IMR-90 (cell line): ENCODE measurements at regions not wholly inside any gene's neighbourhood (a gene's known extent, or its start where the extent isn't known, plus 50 kb on each side); places are given as distances from the start of the nearest gene placed in this dataset.

Experiments
- ATAC-seq: fragments of 200-7000 bp; cut with Tn5 transposase; 2 replicates; pipeline ENCODE4 v1.9.1; 2020; ENCODE audit warnings: low read depth, mild to moderate bottlenecking, moderate library complexity
- BruUV-seq: library from RNA; stranded (reverse); fragments of 400-500 nt; replicated peaks from 2 replicates; lab custom pipeline; 2021; lab: Mats Ljungman, UMichigan
- CTCF ChIA-PET: fragments of 300-600 bp; formaldehyde crosslinking; extraction: SDS; loops from one replicate; lab custom pipeline; 2021; ENCODE audit warnings: antibody characterized with exemption; lab: Yijun Ruan, JAX
- POLR2A ChIA-PET: fragments of 300-600 bp; sonication (Branson Sonifier 250); formaldehyde crosslinking; loops from one replicate; lab custom pipeline; 2022; ENCODE audit warnings: antibody characterized with exemption; ENCODE audit not compliant: unreplicated experiment; lab: Charles Lee
- DNase-seq: peaks from one replicate; pipeline ENCODE4 v3.0.0; 2013
- H2AFZ ChIP-seq: replicated peaks from 2 replicates; pipeline ENCODE3; 2013; ENCODE audit warnings: low read length, mild to moderate bottlenecking; ENCODE audit not compliant: poor library complexity
- H2AK5ac ChIP-seq: 2 replicates; pipeline ENCODE4 v1.6.1; 2013; ENCODE audit warnings: low read depth, low read length, inconsistent platforms
- H2AK9ac ChIP-seq: replicated peaks from 2 replicates; pipeline ENCODE3; 2013; ENCODE audit warnings: mild to moderate bottlenecking, low read depth, low read length, moderate library complexity; ENCODE audit not compliant: poor library complexity
- H2BK120ac ChIP-seq: 2 replicates; pipeline ENCODE4 v1.6.1; 2013; ENCODE audit warnings: low read depth, low read length, inconsistent platforms
- H2BK15ac ChIP-seq: 3 replicates; pipeline ENCODE4 v1.6.1; 2013; ENCODE audit warnings: low read depth, low read length, inconsistent platforms
- H2BK20ac ChIP-seq: 2 replicates; pipeline ENCODE4 v1.6.1; 2013; ENCODE audit warnings: low read depth, mild to moderate bottlenecking, inconsistent platforms, low read length, moderate library complexity
- H2BK5ac ChIP-seq: 2 replicates; pipeline ENCODE4 v1.6.1; 2013; ENCODE audit warnings: mild to moderate bottlenecking, low read depth, low read length, inconsistent platforms; ENCODE audit not compliant: poor library complexity, severe bottlenecking
- H3K14ac ChIP-seq: replicated peaks from 2 replicates; pipeline ENCODE4 v1.6.1; 2013; ENCODE audit warnings: low read depth, low read length, inconsistent platforms
- H3K18ac ChIP-seq: 2 replicates; pipeline ENCODE4 v1.6.1; 2013; ENCODE audit warnings: low read depth, low read length, control low read depth
- H3K23ac ChIP-seq: 2 replicates; pipeline ENCODE4 v1.6.1; 2013; ENCODE audit warnings: low read depth, low read length, inconsistent platforms
- H3K27ac ChIP-seq: 2 replicates; pipeline ENCODE4 v1.5.1; 2013; ENCODE audit warnings: mild to moderate bottlenecking, control low read depth, low read length; ENCODE audit not compliant: insufficient read depth
- H3K27me3 ChIP-seq: 2 replicates; pipeline ENCODE4 v1.6.1; 2013; ENCODE audit warnings: low read length; ENCODE audit not compliant: control insufficient read depth, insufficient read depth
- H3K36me3 ChIP-seq: 2 replicates; pipeline ENCODE4 v1.6.1; 2013; ENCODE audit warnings: low read length, mixed read lengths; ENCODE audit not compliant: control insufficient read depth, insufficient read depth
- H3K4ac ChIP-seq: 2 replicates; pipeline ENCODE4 v1.6.1; 2013; ENCODE audit warnings: low read depth, low read length, inconsistent platforms
- H3K4me1 ChIP-seq: 2 replicates; pipeline ENCODE4 v1.6.1; 2013; ENCODE audit warnings: low read length, mixed read lengths; ENCODE audit not compliant: control insufficient read depth, insufficient read depth
- H3K4me2 ChIP-seq: 2 replicates; pipeline ENCODE4 v1.6.1; 2013; ENCODE audit warnings: low read depth, mild to moderate bottlenecking, control low read depth, low read length, moderate library complexity
- H3K4me3 ChIP-seq: 2 replicates; pipeline ENCODE4 v1.5.1; 2013; ENCODE audit warnings: low read depth, mild to moderate bottlenecking, control low read depth, low read length, moderate library complexity; ENCODE audit not compliant: insufficient read depth
- H3K56ac ChIP-seq: 2 replicates; pipeline ENCODE4 v1.6.1; 2013; ENCODE audit warnings: low read length, inconsistent platforms; ENCODE audit not compliant: insufficient read depth; ENCODE audit errors: extremely low read depth
- H3K79me1 ChIP-seq, 2 experiments: 2 replicates each; pipeline ENCODE4 v1.6.1; 2013; ENCODE audit warnings: low read length in 2 of 2, inconsistent platforms in 1 of 2, low read depth in 1 of 2
- H3K9ac ChIP-seq: 2 replicates; pipeline ENCODE4 v1.6.1; 2013; ENCODE audit warnings: low read depth, low read length, control low read depth
- H3K9me1 ChIP-seq: 2 replicates; pipeline ENCODE4 v1.6.1; 2013; ENCODE audit warnings: low read length, inconsistent platforms; ENCODE audit not compliant: insufficient read depth
- H3K9me3 ChIP-seq: 2 replicates; pipeline ENCODE4 v1.6.1; 2013; ENCODE audit warnings: low read length; ENCODE audit not compliant: control insufficient read depth, insufficient read depth
- H4K20me1 ChIP-seq: 2 replicates; pipeline ENCODE4 v1.6.1; 2013; ENCODE audit warnings: low read length, inconsistent platforms; ENCODE audit not compliant: insufficient read depth
- H4K5ac ChIP-seq: 2 replicates; pipeline ENCODE4 v1.6.1; 2013; ENCODE audit warnings: mild to moderate bottlenecking, low read depth, low read length, control low read depth
- H4K8ac ChIP-seq, 2 experiments: 2 replicates each; pipeline ENCODE4 v1.6.1; 2013; ENCODE audit warnings: low read depth in 2 of 2, low read length in 2 of 2, control low read depth in 1 of 2, inconsistent platforms in 1 of 2
- H4K91ac ChIP-seq: 2 replicates; pipeline ENCODE4 v1.6.1; 2013; ENCODE audit warnings: low read depth, low read length, inconsistent platforms; ENCODE audit not compliant: insufficient read depth
- BHLHE40 ChIP-seq: fragments of 150-350 bp; IDR thresholded peaks from 2 replicates; pipeline ENCODE4 v1.6.1; 2016; ENCODE audit warnings: mild to moderate bottlenecking, low read depth, low read length
- CEBPB ChIP-seq: IDR thresholded peaks from 2 replicates; pipeline ENCODE4 v1.6.1; 2012; ENCODE audit warnings: low read depth, low read length, improper control_type of control experiment
- CHD1 ChIP-seq: IDR thresholded peaks from 2 replicates; pipeline ENCODE4 v1.6.1; 2012; ENCODE audit warnings: low read depth, low read length, improper control_type of control experiment
- FOS ChIP-seq: fragments of 150-350 bp; IDR thresholded peaks from 2 replicates; pipeline ENCODE4 v1.6.1; 2016; ENCODE audit warnings: low read depth, low read length
- MAFK ChIP-seq: IDR thresholded peaks from 2 replicates; pipeline ENCODE4 v1.6.1; 2012; ENCODE audit warnings: low read depth, low read length, improper control_type of control experiment
- MAZ ChIP-seq: IDR thresholded peaks from 2 replicates; pipeline ENCODE4 v1.6.1; 2012; ENCODE audit warnings: low read depth, mild to moderate bottlenecking, low read length, improper control_type of control experiment, moderate library complexity, borderline replicate concordance
- MXI1 ChIP-seq: IDR thresholded peaks from 2 replicates; pipeline ENCODE4 v1.6.1; 2012; ENCODE audit warnings: low read depth, mild to moderate bottlenecking, low read length, moderate library complexity, borderline replicate concordance
- NFE2L2 ChIP-seq: fragments of 150-350 bp; IDR thresholded peaks from 2 replicates; pipeline ENCODE4 v1.6.1; 2016; ENCODE audit warnings: low read depth, mild to moderate bottlenecking, low read length
- POLR2A ChIP-seq: IDR thresholded peaks from 2 replicates; pipeline ENCODE4 v1.6.1; 2012; ENCODE audit warnings: mild to moderate bottlenecking, low read depth, low read length
- RAD21 ChIP-seq: IDR thresholded peaks from 2 replicates; pipeline ENCODE4 v1.6.1; 2012; ENCODE audit warnings: low read length, improper control_type of control experiment
- RCOR1 ChIP-seq: IDR thresholded peaks from 2 replicates; pipeline ENCODE4 v1.6.1; 2012; ENCODE audit warnings: mild to moderate bottlenecking, low read length, improper control_type of control experiment; ENCODE audit not compliant: insufficient replicate concordance
- RFX5 ChIP-seq: IDR thresholded peaks from 2 replicates; pipeline ENCODE4 v1.8.0; 2012; ENCODE audit warnings: low read depth, mild to moderate bottlenecking, low read length, moderate library complexity
- SMC3 ChIP-seq: fragments of 150-350 bp; IDR thresholded peaks from 2 replicates; pipeline ENCODE4 v1.6.1; 2016; ENCODE audit warnings: low read depth, mild to moderate bottlenecking, antibody characterized with exemption, low read length, moderate library complexity
- USF2 ChIP-seq: fragments of 150-350 bp; IDR thresholded peaks from 2 replicates; pipeline ENCODE4 v1.6.1; 2017; ENCODE audit warnings: mild to moderate bottlenecking, antibody characterized with exemption, low read length, low read depth
- whole genome bisulfite sequencing, 2 experiments: methylation state at CpG; one replicate each; pipeline versions ENCODE4 v1.1.5 to v1.1.7; 2013; ENCODE audit warnings: missing lambda C conversion rate in 2 of 2; ENCODE audit not compliant: insufficient read length in 1 of 2; ENCODE audit errors: extremely low coverage in 2 of 2; 5-methylcytosine and 5-hydroxymethylcytosine counted together
- dilution Hi-C: fragments of 300-500 bp; cut with HindIII; formaldehyde crosslinking; loops from one replicate; pipeline ENCODE4 v1.14.3; 2018; ENCODE audit warnings: low sequenced_read_pairs; ENCODE audit not compliant: unreplicated experiment
- in situ Hi-C: fragments of 300-500 bp; cut with MboI; formaldehyde crosslinking; loops from 3 replicates; pipeline ENCODE4 v1.14.3; 2019; ENCODE audit warnings: low sequenced_read_pairs, inconsistent platforms, mixed read lengths
- intact Hi-C: fragments of 100-400 bp; cut with micrococcal nuclease; formaldehyde crosslinking; loops from 2 replicates; pipeline ENCODE4 v1.10.0; 2022
- TF ChIP-seq, protein P1 (sequence below): fragments of 150-350 bp; IDR thresholded peaks from 2 replicates; pipeline ENCODE4 v1.6.1; 2016; ENCODE audit warnings: low read depth, mild to moderate bottlenecking, low read length, moderate library complexity, borderline replicate concordance
- TF ChIP-seq, protein P2 (sequence below): conservative IDR thresholded peaks from 2 replicates; pipeline ENCODE4 v1.5.1; 2012; ENCODE audit warnings: mild to moderate bottlenecking, low read depth, low read length, improper control_type of control experiment

DNA sequence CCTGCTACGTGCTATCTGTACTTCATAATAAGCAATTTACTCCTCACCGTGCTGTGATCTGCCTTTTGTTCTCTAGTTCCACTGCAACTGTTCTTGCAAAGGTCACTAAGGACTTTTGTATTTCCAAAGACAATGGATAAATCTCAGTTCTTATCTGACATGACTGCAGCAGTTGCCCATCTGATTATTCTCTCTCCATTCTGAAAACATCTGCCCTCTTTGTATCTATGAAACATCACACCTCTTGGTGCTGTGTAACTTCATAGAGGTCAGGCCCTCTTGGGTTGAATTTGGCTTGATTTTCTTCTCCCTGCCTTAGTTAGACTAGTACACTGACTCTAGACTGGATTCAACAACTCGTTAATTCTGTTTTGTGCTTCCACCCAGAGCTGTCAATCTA lies 319.6 kb downstream of the BTG1 start:
- Histone ChIP-seq H4K8ac (no peak overlapping the region), H3K27ac (no peak overlapping the region), H3K9me1 (no peaks in the 10 kb centered on the region), H3K4me1 (no peaks in the 10 kb centered on the region), H3K9ac (no peak overlapping the region), H2BK20ac (no peak overlapping the region), H3K79me1 (no peaks in the 10 kb centered on the region), H3K14ac (no peak overlapping the region), H3K18ac (no peak overlapping the region), H4K5ac (no peak overlapping the region), H3K4me2 (no peak overlapping the region), H3K27me3 (no peaks in the 10 kb centered on the region), H2AFZ (no peak overlapping the region), H3K36me3 (no peaks in the 10 kb centered on the region), H3K4me3 (no peak overlapping the region), H3K56ac (no peak overlapping the region), H3K9me3 (no peaks in the 10 kb centered on the region), H2BK5ac (no peak overlapping the region), H2BK120ac (no peak overlapping the region), H3K4ac (no peak overlapping the region), H4K91ac (no peak overlapping the region), H2AK9ac (no peak overlapping the region), H2AK5ac (no peak overlapping the region), H3K23ac (no peak overlapping the region), H4K20me1 (no peaks in the 10 kb centered on the region), H2BK15ac (no peak overlapping the region)
- dilution Hi-C loops = no loop called here
- POLR2A ChIA-PET = no interaction called here
- BruUV-seq = no TSS peak
- DNase-seq (no peak), ATAC-seq (no peak)
- CTCF ChIA-PET = interaction anchor here (1.2 kb wide), 1 partner anchor 14 kb away, joined by 3 read pairs; no protein-coding TSS in a partner anchor
- in situ Hi-C loops = no loop called here
- intact Hi-C loops = no loop called here
- no peak for TF ChIP-seq RCOR1
- no peak for TF ChIP-seq MXI1
- no peak for TF ChIP-seq POLR2A
- TF ChIP-seq NFE2L2 = no peak
- no peak for TF ChIP-seq RAD21
- TF ChIP-seq, protein P1, sequence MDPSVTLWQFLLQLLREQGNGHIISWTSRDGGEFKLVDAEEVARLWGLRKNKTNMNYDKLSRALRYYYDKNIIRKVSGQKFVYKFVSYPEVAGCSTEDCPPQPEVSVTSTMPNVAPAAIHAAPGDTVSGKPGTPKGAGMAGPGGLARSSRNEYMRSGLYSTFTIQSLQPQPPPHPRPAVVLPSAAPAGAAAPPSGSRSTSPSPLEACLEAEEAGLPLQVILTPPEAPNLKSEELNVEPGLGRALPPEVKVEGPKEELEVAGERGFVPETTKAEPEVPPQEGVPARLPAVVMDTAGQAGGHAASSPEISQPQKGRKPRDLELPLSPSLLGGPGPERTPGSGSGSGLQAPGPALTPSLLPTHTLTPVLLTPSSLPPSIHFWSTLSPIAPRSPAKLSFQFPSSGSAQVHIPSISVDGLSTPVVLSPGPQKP = no peak
- no peak for TF ChIP-seq CHD1
- TF ChIP-seq SMC3 = no peak
- TF ChIP-seq CEBPB = no peak
- TF ChIP-seq, protein P2, sequence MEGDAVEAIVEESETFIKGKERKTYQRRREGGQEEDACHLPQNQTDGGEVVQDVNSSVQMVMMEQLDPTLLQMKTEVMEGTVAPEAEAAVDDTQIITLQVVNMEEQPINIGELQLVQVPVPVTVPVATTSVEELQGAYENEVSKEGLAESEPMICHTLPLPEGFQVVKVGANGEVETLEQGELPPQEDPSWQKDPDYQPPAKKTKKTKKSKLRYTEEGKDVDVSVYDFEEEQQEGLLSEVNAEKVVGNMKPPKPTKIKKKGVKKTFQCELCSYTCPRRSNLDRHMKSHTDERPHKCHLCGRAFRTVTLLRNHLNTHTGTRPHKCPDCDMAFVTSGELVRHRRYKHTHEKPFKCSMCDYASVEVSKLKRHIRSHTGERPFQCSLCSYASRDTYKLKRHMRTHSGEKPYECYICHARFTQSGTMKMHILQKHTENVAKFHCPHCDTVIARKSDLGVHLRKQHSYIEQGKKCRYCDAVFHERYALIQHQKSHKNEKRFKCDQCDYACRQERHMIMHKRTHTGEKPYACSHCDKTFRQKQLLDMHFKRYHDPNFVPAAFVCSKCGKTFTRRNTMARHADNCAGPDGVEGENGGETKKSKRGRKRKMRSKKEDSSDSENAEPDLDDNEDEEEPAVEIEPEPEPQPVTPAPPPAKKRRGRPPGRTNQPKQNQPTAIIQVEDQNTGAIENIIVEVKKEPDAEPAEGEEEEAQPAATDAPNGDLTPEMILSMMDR = no peak
- TF ChIP-seq RFX5 = no peak
- TF ChIP-seq FOS = no peak
- no peak for TF ChIP-seq USF2
- TF ChIP-seq MAFK = no peak
- no peak for TF ChIP-seq BHLHE40
- no peak for TF ChIP-seq MAZ
- WGBS, 2 experiments = 66% methylated on average over 2 of the region's 3 CpGs; no CpG with 5 or more reads in 1 of the 2 experiments
